Choroid plexus epithelial cell (primary cell): ENCODE measurements at regions not wholly inside any gene's neighbourhood (a gene's known extent, or its start where the extent isn't known, plus 50 kb on each side); places are given as distances from the start of the nearest gene placed in this dataset.
"Not testable (repeated sequence)": the region's sequence is repeated elsewhere in the genome, so short reads cannot be mapped to it uniquely, and the experiment has no call there.

Experiments
- DNase-seq: peaks from one replicate; pipeline ENCODE4 v3.0.0-alpha.2; 2010; ENCODE audit warnings: low read depth
- H3K4me3 ChIP-seq: 2 replicates; pipeline ENCODE4 v1.5.1; 2011; ENCODE audit warnings: low read depth, mild to moderate bottlenecking, control low read depth, low read length, moderate library complexity
- TF ChIP-seq, protein P1 (sequence below): conservative IDR thresholded peaks from 2 replicates; pipeline ENCODE4 v1.5.1; 2011; ENCODE audit warnings: low read depth, mild to moderate bottlenecking, control low read depth, inconsistent platforms, low read length, moderate library complexity

GRCh38 chr1:192904438-192904895 is 95.6 kb downstream of the RGS2 start:
- DNase-seq, result peak; percentile 96
- TF ChIP-seq, protein P1, sequence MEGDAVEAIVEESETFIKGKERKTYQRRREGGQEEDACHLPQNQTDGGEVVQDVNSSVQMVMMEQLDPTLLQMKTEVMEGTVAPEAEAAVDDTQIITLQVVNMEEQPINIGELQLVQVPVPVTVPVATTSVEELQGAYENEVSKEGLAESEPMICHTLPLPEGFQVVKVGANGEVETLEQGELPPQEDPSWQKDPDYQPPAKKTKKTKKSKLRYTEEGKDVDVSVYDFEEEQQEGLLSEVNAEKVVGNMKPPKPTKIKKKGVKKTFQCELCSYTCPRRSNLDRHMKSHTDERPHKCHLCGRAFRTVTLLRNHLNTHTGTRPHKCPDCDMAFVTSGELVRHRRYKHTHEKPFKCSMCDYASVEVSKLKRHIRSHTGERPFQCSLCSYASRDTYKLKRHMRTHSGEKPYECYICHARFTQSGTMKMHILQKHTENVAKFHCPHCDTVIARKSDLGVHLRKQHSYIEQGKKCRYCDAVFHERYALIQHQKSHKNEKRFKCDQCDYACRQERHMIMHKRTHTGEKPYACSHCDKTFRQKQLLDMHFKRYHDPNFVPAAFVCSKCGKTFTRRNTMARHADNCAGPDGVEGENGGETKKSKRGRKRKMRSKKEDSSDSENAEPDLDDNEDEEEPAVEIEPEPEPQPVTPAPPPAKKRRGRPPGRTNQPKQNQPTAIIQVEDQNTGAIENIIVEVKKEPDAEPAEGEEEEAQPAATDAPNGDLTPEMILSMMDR, result no peak
- peak overlapping the region; percentile 30 for H3K4me3 ChIP-seq

DNA sequence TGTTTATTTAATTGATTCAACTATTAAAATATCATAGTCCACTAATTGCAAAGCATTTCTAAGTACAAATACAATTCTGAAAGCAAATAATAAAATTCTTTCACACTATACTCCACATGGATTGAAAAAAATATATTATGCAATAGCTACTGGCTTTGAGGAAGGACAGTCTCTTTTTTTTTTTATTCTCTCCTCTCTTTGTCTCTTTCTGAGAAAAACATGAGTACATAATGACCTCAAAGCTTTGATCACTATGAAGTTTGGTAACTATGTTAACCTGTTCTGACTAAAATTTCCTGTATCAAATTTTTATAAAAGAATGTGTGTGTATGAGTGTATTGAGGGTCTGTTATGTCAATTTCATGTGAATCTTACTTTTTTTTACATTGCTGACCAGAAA is 96.2 kb downstream of the RGS2 start:
- no peak overlapping the region for H3K4me3 ChIP-seq
- DNase-seq, result peak; percentile 56
- TF ChIP-seq, protein P1, result no peak

GRCh38 chr1:192906334-192906733 is 97.5 kb downstream of the RGS2 start:
- no peak for DNase-seq

DNA sequence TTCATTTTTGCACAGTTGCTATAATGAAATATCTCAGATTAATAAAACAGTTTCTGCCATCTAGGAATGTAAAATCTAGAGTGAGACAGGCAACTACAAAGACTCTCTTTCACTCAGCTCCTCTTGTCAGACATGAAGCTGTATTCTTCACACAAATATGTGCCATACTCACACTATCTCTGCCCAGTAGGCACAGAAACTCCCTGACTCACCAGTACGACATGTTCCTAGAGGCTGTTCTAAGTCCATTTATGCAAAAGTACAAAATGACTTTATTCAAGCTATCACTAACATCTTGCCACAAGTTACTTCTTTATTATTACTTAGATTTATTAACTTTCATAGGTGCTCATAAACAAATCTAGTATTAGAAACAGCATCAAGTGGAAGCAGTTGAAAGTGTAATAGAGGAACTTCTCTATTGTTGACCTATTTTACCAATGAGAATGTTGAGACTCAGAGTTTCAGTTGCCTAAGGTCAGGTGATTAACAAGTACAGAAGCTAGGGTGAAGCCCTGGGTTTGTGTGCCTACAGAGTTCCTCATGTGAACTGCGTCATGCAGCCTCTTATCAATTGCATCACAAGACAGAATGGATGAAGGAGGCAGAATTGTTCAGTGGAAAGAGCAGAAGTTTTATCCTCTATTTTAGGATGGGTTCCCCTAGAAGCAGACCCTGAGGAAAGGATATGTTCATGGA is 98.9 kb downstream of the RGS2 start:
- DNase-seq, result peak; percentile 76
- TF ChIP-seq, protein P1, result no peak
- H3K4me3 ChIP-seq, result no peak overlapping the region

More at GRCh38 chr1:192906334-192906733, 97.5 kb downstream of the RGS2 start:
- TF ChIP-seq, protein P1, result no peak
- no peak overlapping the region for H3K4me3 ChIP-seq

GRCh38 chr1:192911896-192912656 is 103.2 kb downstream of the RGS2 start:
- not testable (repeated sequence) for DNase-seq, H3K4me3 ChIP-seq

- DNase-seq, result no peak
- TF ChIP-seq, protein P1, result no peak
- H3K4me3 ChIP-seq, result no peak overlapping the region
These were observed 104.8 kb downstream of the RGS2 start for GRCh38 chr1:192913683-192914082.

- TF ChIP-seq, protein P1, result no peak
- no peak for DNase-seq
These were observed 105.3 kb downstream of the RGS2 start for GRCh38 chr1:192914092-192914491.

More at GRCh38 chr1:192914092-192914491, 105.3 kb downstream of the RGS2 start:
- H3K4me3 ChIP-seq, result no peak overlapping the region
